Keratinocyte (primary cell): ENCODE measurements at regions not wholly inside any gene's neighbourhood (a gene's known extent, or its start where the extent isn't known, plus 50 kb on each side); places are given as distances from the start of the nearest gene placed in this dataset.

ENCODE experiments used
- DNase-seq: peaks from one replicate; pipeline ENCODE4 v3.0.0-alpha.2; 2011; ENCODE audit warnings: low read depth, missing footprints, low spot score
- FAIRE-seq: peaks from 2 replicates; lab custom pipeline; 2011; peaks lifted over from hg19 to GRCh38; lab: Jason Lieb, UNC
- H2AFZ ChIP-seq: 2 replicates; pipeline ENCODE4 v1.6.0; 2012; ENCODE audit warnings: low read length, control low read depth, inconsistent platforms; ENCODE audit not compliant: control insufficient read depth
- H3K27ac ChIP-seq: 2 replicates; pipeline ENCODE4 v1.5.1; 2011; ENCODE audit warnings: low read length; ENCODE audit not compliant: control insufficient read depth, insufficient read depth
- H3K27me3 ChIP-seq: 3 replicates; pipeline ENCODE4 v1.6.0; 2011; ENCODE audit warnings: low read length; ENCODE audit not compliant: control insufficient read depth, insufficient read depth; ENCODE audit errors: extremely low read depth
- H3K36me3 ChIP-seq, 2 experiments: 2 replicates in 1 of 2; 3 replicates in 1 of 2; pipeline ENCODE4 v1.5.1; 2011; ENCODE audit warnings: low read length in 2 of 2, mild to moderate bottlenecking in 1 of 2; ENCODE audit not compliant: control insufficient read depth in 2 of 2, insufficient read depth in 2 of 2; ENCODE audit errors: extremely low read depth in 1 of 2
- H3K4me1 ChIP-seq: 3 replicates; pipeline ENCODE4 v1.5.1; 2011; ENCODE audit warnings: low read length; ENCODE audit not compliant: control insufficient read depth, insufficient read depth; ENCODE audit errors: extremely low read depth
- H3K4me2 ChIP-seq: 3 replicates; pipeline ENCODE4 v1.6.0; 2011; ENCODE audit warnings: low read depth, low read length; ENCODE audit not compliant: control insufficient read depth, insufficient read depth; ENCODE audit errors: extremely low read depth
- H3K4me3 ChIP-seq, 3 experiments: fragments of 200-600 bp in 1 of 3; sonication (generic) in 1 of 3; 2 replicates in 2 of 3; 3 replicates in 1 of 3; pipeline ENCODE4 v1.5.1; 2011 to 2016; ENCODE audit warnings: low read length in 3 of 3, mild to moderate bottlenecking in 3 of 3, control low read depth in 2 of 3, inconsistent platforms in 1 of 3, low read depth in 1 of 3, mixed read lengths in 1 of 3, mixed run types in 1 of 3, moderate library complexity in 1 of 3; ENCODE audit not compliant: control insufficient read depth in 2 of 3, insufficient read depth in 2 of 3; ENCODE audit errors: extremely low read depth in 1 of 3
- H3K79me2 ChIP-seq: 2 replicates; pipeline ENCODE4 v1.6.0; 2012; ENCODE audit warnings: low read length; ENCODE audit not compliant: control insufficient read depth, insufficient read depth
- H3K9ac ChIP-seq: 3 replicates; pipeline ENCODE4 v1.6.0; 2011; ENCODE audit warnings: low read length; ENCODE audit not compliant: control insufficient read depth, insufficient read depth; ENCODE audit errors: extremely low read depth
- H3K9me1 ChIP-seq: 3 replicates; pipeline ENCODE4 v1.6.0; 2011; ENCODE audit warnings: low read length; ENCODE audit not compliant: control insufficient read depth, insufficient read depth; ENCODE audit errors: extremely low read depth
- H3K9me3 ChIP-seq: 2 replicates; pipeline ENCODE4 v1.5.1; 2012; ENCODE audit warnings: low read depth, low read length; ENCODE audit not compliant: control insufficient read depth
- H4K20me1 ChIP-seq: 3 replicates; pipeline ENCODE4 v1.6.0; 2011; ENCODE audit warnings: low read length; ENCODE audit not compliant: control insufficient read depth, insufficient read depth; ENCODE audit errors: extremely low read depth
- EZH2 ChIP-seq: IDR thresholded peaks from one replicate; pipeline ENCODE4 v1.6.1; 2012; ENCODE audit warnings: inconsistent platforms, mild to moderate bottlenecking, low read length, moderate library complexity
- dilution Hi-C: fragments of 300-500 bp; cut with MboI; formaldehyde crosslinking; loops from one replicate; pipeline ENCODE4 v1.7.0; 2020; ENCODE audit warnings: low sequenced_read_pairs; ENCODE audit not compliant: extremely low pct_ligation_motif_present
- TF ChIP-seq, protein P1 (sequence below), 3 experiments: IDR thresholded peaks in 1 of 3; conservative IDR thresholded peaks in 1 of 3; optimal IDR thresholded peaks in 1 of 3; 2 replicates in 2 of 3; 3 replicates in 1 of 3; pipeline versions ENCODE3 to v1.5.1; 2011; ENCODE audit warnings: low read length in 3 of 3, mild to moderate bottlenecking in 3 of 3, moderate library complexity in 2 of 3, control low read depth in 1 of 3, inconsistent platforms in 1 of 3; ENCODE audit not compliant: insufficient read depth in 2 of 3; ENCODE audit errors: extremely low read depth in 1 of 3

DNA sequence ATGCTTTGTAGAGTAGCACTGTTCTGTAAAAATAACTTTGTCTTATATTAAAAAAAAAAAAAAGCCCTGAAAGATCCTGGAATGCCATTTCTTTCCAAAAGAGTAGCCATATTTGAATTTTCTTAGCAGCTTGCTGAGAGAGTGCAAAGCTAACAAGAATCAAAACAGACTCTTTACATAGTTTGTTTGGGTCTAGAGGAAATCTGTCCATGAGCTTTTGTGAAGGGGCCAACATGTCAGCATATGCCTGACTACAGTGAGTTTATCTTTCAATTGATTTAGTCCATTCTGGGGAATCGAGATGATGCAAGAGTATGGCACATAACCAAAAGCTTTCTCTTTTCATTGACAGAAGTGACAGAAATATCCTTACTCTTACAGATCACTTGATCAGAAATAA is 777.7 kb upstream of the ACVR2A start:
- Histone ChIP-seq H3K4me1 (no peaks in the 10 kb centered on the region), H3K9me3 (peaks cover 1% of the 10 kb centered on the region), H3K9me1 (no peaks in the 10 kb centered on the region), H3K4me2 (no peak overlapping the region), H3K27ac (no peak overlapping the region), H3K27me3 (no peaks in the 10 kb centered on the region), H3K9ac (no peak overlapping the region), H2AFZ (no peak overlapping the region), H3K36me3 (no peaks in the 10 kb centered on the region), H3K79me2 (no peaks in the 10 kb centered on the region), H4K20me1 (no peaks in the 10 kb centered on the region), H3K4me3 (no peak overlapping the region)
- TF ChIP-seq, protein P1, sequence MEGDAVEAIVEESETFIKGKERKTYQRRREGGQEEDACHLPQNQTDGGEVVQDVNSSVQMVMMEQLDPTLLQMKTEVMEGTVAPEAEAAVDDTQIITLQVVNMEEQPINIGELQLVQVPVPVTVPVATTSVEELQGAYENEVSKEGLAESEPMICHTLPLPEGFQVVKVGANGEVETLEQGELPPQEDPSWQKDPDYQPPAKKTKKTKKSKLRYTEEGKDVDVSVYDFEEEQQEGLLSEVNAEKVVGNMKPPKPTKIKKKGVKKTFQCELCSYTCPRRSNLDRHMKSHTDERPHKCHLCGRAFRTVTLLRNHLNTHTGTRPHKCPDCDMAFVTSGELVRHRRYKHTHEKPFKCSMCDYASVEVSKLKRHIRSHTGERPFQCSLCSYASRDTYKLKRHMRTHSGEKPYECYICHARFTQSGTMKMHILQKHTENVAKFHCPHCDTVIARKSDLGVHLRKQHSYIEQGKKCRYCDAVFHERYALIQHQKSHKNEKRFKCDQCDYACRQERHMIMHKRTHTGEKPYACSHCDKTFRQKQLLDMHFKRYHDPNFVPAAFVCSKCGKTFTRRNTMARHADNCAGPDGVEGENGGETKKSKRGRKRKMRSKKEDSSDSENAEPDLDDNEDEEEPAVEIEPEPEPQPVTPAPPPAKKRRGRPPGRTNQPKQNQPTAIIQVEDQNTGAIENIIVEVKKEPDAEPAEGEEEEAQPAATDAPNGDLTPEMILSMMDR (optimal IDR thresholded peaks at IDR 0.05 in 1 of 3, IDR thresholded peaks at IDR 0.05 in 1 of 3, conservative IDR thresholded peaks at IDR 0.05 in 1 of 3; ENCODE audit: extremely low read depth in 1 of 3, insufficient read depth in 2 of 3, low read length in 3 of 3) = no peak
- no peak for TF ChIP-seq EZH2
- FAIRE-seq (no peak), DNase-seq (no peak)
- dilution Hi-C loops = no loop called here

DNA sequence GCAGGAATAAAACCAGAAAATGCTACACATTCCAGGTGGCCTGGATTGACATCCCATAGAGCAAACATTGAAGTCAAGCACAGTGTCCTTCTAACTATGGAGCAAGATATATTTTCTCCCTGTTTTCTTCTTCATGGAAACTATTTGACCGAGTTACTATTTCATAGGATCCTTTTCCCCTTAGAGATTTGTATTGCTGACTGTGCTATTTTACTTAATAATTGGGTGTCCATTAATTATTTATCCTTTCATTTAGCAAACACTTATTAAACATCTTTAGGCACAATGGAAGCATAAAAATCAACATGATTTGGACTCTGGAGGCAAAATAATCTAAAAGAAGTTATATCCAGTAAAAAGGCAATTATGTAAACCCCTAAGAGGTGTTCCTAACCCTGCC is 782.8 kb upstream of the ACVR2A start:
- DNase-seq = no peak
- no peaks in the 10 kb centered on the region for H4K20me1 ChIP-seq
- H3K36me3 ChIP-seq = no peaks in the 10 kb centered on the region
- H3K27ac ChIP-seq = no peak overlapping the region
- H3K9ac ChIP-seq = no peak overlapping the region
- no peaks in the 10 kb centered on the region for H3K4me1 ChIP-seq
- no peak for TF ChIP-seq EZH2
- TF ChIP-seq, protein P1 (optimal IDR thresholded peaks at IDR 0.05 in 1 of 3, IDR thresholded peaks at IDR 0.05 in 1 of 3, conservative IDR thresholded peaks at IDR 0.05 in 1 of 3; ENCODE audit: extremely low read depth in 1 of 3, insufficient read depth in 2 of 3, low read length in 3 of 3) = no peak
- no peak overlapping the region for H3K4me2 ChIP-seq
- H3K79me2 ChIP-seq = no peaks in the 10 kb centered on the region
- H3K27me3 ChIP-seq = no peaks in the 10 kb centered on the region
- no peak overlapping the region for H3K4me3 ChIP-seq
- FAIRE-seq = no peak
- H2AFZ ChIP-seq = no peak overlapping the region
- H3K9me1 ChIP-seq = no peaks in the 10 kb centered on the region
- dilution Hi-C loops = no loop called here
- peaks cover 1% of the 10 kb centered on the region for H3K9me3 ChIP-seq
